HL-60 (cell line): ENCODE measurements at regions not wholly inside any gene's neighbourhood (a gene's known extent, or its start where the extent isn't known, plus 50 kb on each side); places are given as distances from the start of the nearest gene placed in this dataset.

Experiments used
- CTCF ChIP-seq: IDR thresholded peaks from one replicate; pipeline ENCODE4 v1.5.1; 2011; ENCODE audit warnings: low read length, control low read depth, inconsistent platforms; ENCODE audit not compliant: insufficient read depth
- GABPA ChIP-seq: IDR thresholded peaks from 2 replicates; pipeline ENCODE4 v1.6.1; 2012; ENCODE audit warnings: low read depth
- POLR2AphosphoS5 ChIP-seq: IDR thresholded peaks from 2 replicates; pipeline ENCODE4 v1.6.1; 2012; ENCODE audit warnings: low read depth
- REST ChIP-seq: IDR thresholded peaks from 2 replicates; pipeline ENCODE4 v1.6.1; 2012; ENCODE audit warnings: low read depth; ENCODE audit not compliant: insufficient replicate concordance
- SPI1 ChIP-seq: IDR thresholded peaks from 2 replicates; pipeline ENCODE4 v1.6.1; 2012; ENCODE audit warnings: low read depth, mild to moderate bottlenecking, borderline replicate concordance

DNA sequence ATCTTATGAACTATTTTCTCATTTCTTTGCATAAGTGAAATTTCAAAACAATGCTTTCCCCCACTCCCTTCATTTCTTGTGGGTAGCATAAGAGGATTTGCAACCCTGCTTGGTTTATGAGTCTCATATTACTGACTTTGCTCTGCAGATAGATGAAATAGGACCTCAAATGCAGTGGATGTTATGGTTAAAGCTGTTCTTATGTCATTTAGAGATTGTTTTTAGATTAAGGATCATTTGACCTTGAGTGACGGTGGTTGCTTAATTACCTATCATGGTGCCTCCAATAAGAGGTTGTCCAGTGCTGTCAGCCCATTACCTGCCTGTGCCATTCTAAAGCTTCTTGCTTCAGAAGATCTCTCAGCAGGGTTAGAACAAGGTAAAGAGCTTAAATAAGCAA is 351.4 kb upstream of the ATP2B1 start:
- TF ChIP-seq CTCF (no peak), GABPA (no peak), REST (no peak), SPI1 (no peak), POLR2AphosphoS5 (no peak)
